HAP-1 (cell line): ENCODE measurements at regions not wholly inside any gene's neighbourhood (a gene's known extent, or its start where the extent isn't known, plus 50 kb on each side); places are given as distances from the start of the nearest gene placed in this dataset.

Source experiments
- DNase-seq, 2 experiments: peaks; one replicate each; pipeline ENCODE4 v3.0.0-alpha.2; 2016 to 2020; ENCODE audit warnings: low spot score in 2 of 2
- H3K27me3 ChIP-seq: fragments of 250-450 bp; sonication (Bioruptor Pico); 2 replicates; pipeline ENCODE4 v1.5.1; 2020; ENCODE audit warnings: low read depth, mild to moderate bottlenecking, moderate library complexity
- H3K36me3 ChIP-seq: fragments of 250-450 bp; sonication (Bioruptor Pico); replicated peaks from 2 replicates; pipeline ENCODE4 v1.5.1; 2020; ENCODE audit warnings: mild to moderate bottlenecking
- H3K4me1 ChIP-seq: fragments of 250-450 bp; sonication (Bioruptor Pico); 2 replicates; pipeline ENCODE4 v1.5.1; 2020; ENCODE audit warnings: mild to moderate bottlenecking
- H3K4me3 ChIP-seq: fragments of 250-450 bp; sonication (Bioruptor Pico); 2 replicates; pipeline ENCODE4 v1.5.1; 2020; ENCODE audit warnings: mild to moderate bottlenecking, moderate library complexity
- H3K9me3 ChIP-seq: fragments of 250-450 bp; sonication (Bioruptor Pico); 2 replicates; pipeline ENCODE4 v1.5.1; 2020; ENCODE audit warnings: mild to moderate bottlenecking, moderate library complexity
- in situ Hi-C: fragments of 300-500 bp; cut with MboI; formaldehyde crosslinking; loops from 3 replicates; pipeline ENCODE4 v1.14.3; 2020; ENCODE audit warnings: low sequenced_read_pairs, inconsistent platforms, mixed read lengths

DNA sequence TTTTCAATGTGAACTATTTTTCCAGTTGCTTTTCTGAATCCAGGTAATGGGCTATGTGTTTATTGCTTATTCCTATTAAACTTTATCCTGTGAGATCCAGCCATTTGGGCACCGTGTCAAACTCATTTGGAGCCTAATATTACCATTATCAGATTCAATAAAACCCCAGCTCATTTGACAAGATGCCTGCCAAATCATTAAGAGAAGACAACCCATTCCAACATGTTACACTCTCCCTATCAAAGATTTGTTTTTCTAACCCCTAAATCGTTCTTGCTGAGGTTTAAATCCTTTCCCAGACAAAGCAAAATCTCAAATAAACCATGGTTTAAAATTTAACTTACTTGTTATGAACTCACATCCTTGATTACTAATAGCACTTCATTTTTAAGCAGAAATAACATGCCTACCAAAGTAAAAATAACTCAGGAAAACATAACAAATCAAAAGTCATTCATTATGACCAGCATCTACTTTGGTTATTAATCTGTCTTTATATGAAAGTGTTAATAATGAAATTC is 130.0 kb upstream of the TCF21 start:
- no peak for DNase-seq
- Histone ChIP-seq H3K4me1 (no peaks in the 10 kb centered on the region), H3K36me3 (no peaks in the 10 kb centered on the region), H3K4me3 (no peak overlapping the region), H3K9me3 (no peaks in the 10 kb centered on the region), H3K27me3 (peaks cover 16% of the 10 kb centered on the region)
- in situ Hi-C loops: no loop called here

DNA sequence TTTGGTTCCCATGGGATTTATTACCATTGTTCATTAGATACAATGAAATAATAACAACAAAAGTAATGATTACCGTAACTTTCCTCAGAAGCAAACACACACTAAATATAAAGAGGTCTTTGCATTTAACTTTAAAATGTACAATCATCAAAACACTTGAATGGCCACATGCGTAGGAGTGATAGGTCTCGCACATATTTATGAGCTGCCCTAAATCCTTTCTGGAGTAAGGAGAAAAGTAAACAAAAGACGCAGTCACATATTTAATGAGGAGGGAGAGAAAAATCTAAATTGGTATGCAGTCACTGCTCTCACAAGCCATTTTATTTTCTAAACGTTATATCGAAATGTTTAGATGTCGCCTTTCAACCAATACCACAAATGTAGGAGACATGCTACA is 129.4 kb upstream of the TCF21 start:
- Histone ChIP-seq H3K9me3 (no peaks in the 10 kb centered on the region), H3K27me3 (peaks cover 16% of the 10 kb centered on the region), H3K4me3 (no peak overlapping the region), H3K4me1 (no peaks in the 10 kb centered on the region), H3K36me3 (no peaks in the 10 kb centered on the region)
- in situ Hi-C loops: no loop called here
- DNase-seq: peak; percentile 9 to 26

GRCh38 chr6:133761706-133762105 is 127.2 kb upstream of the TCF21 start:
- in situ Hi-C loops: no loop called here
- H3K4me3 ChIP-seq: no peak overlapping the region
- H3K27me3 ChIP-seq: peaks cover 14% of the 10 kb centered on the region
- H3K4me1 ChIP-seq: no peaks in the 10 kb centered on the region
- H3K9me3 ChIP-seq: no peaks in the 10 kb centered on the region
- DNase-seq: no peak
- no peaks in the 10 kb centered on the region for H3K36me3 ChIP-seq

DNA sequence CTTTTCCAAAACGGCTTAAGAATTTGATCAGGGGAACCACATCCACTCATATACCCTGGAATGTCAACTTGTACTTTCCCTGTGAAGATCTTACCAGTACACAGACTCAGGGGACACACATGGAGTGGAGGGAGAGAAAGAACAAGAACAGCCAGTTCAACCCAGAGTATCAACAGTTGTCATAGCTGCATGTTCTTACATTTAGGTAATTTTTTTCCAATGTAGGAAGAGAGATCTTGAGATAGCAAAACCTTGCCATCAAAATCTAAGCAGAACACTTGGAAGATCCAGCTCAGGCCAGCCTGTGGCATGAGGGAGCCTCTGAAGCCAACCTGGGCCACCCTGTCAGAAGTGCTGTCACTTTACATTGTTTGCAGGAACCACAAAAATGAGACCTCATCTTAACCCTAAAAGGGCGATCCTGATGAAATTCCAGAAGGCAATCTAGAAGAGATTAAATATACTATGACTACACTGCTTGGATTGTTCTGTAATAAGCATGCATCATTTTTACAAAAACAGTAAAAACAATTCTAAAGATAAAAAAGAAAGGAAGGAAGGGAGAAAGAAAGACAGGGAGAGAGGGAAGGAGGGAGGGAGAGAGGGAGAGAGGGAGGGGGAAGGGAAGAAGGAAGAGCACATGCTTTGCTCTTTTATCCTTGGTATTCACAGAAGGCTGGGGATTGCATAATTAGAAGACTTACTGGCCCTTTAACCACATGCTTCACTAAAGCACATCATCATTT is 124.7 kb upstream of the TCF21 start:
- no peaks in the 10 kb centered on the region for H3K9me3 ChIP-seq
- in situ Hi-C loops: no loop called here
- no peaks in the 10 kb centered on the region for H3K4me1 ChIP-seq
- no peaks in the 10 kb centered on the region for H3K36me3 ChIP-seq
- H3K4me3 ChIP-seq: no peak overlapping the region
- H3K27me3 ChIP-seq: peaks cover 14% of the 10 kb centered on the region
- no peak for DNase-seq

GRCh38 chr6:133764754-133765208 is 124.1 kb upstream of the TCF21 start:
- H3K4me1 ChIP-seq: no peaks in the 10 kb centered on the region
- no peaks in the 10 kb centered on the region for H3K36me3 ChIP-seq
- no peak overlapping the region for H3K4me3 ChIP-seq
- peaks cover 12% of the 10 kb centered on the region for H3K27me3 ChIP-seq
- no peaks in the 10 kb centered on the region for H3K9me3 ChIP-seq
- DNase-seq: no peak
- in situ Hi-C loops: no loop called here

DNA sequence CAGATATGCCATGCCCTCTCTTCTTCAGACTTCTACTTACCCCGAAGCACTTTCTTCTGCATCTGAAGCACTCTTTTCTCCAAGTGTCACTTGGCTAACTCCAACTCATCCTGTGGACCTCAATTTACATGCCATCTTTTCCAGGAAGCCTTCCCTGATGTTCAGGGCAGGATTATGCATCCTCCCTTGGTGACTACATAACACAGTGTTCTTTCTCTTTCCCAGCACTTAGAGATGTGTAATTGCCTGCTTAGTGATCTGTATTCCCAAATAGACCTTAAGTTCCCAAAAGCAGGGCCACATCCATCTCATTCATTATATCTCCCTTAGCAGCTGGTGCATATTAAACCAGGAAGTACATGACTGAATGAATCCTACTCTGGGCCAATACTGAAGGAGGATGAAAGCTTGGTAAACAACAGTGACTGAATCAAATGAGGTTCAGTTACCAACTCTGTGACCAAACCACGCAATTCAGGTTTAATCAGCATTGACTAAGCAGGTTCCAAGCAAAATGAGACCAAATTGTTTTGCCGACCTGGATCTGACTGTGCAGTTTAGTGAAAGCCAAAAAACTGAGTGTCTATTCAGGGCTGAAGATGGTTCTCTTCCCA is 121.4 kb upstream of the TCF21 start:
- Histone ChIP-seq H3K36me3 (no peaks in the 10 kb centered on the region), H3K4me3 (no peak overlapping the region), H3K27me3 (peaks cover 8% of the 10 kb centered on the region), H3K4me1 (no peaks in the 10 kb centered on the region), H3K9me3 (no peaks in the 10 kb centered on the region)
- in situ Hi-C loops: no loop called here
- DNase-seq: no peak

DNA sequence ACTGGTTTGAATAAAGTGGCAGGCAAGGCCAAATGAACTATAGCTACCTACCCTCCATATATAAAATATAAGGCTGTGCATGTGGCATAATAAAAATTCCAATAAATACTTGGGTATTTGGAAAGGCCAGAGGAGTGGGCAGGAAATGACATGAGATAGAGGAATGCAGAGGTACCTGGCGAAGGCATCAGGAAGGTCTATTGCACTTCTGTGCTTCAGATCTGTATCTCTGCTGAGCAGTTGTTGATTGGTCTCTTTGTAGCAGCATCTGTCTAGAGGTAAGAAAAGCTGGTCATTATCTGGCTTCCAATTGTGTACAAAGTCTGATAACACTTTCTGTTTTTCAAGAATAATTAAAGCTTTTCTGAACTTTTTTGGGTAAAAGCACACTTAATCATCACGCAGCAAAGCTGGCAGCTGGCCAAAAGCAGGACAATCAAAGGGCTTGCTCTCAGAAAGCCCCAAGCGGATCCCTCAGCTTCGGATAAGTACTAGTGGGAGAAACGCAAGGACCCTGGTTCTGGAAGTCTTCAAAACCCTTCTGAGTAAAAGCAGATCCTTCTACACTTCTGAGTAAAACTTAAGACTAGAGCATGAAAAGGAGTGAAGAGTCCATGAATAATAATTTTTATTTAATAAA is 120.1 kb upstream of the TCF21 start:
- DNase-seq: peak in 1 of 2 experiments; percentile 12
- no peaks in the 10 kb centered on the region for H3K36me3 ChIP-seq
- in situ Hi-C loops: no loop called here

GRCh38 chr6:133769463-133769862 is 119.5 kb upstream of the TCF21 start:
- Histone ChIP-seq H3K4me1 (no peaks in the 10 kb centered on the region), H3K4me3 (no peak overlapping the region), H3K27me3 (no peaks in the 10 kb centered on the region), H3K36me3 (no peaks in the 10 kb centered on the region), H3K9me3 (no peaks in the 10 kb centered on the region)
- no peak for DNase-seq
- in situ Hi-C loops: no loop called here

More for the DNA sequence above, 120.1 kb upstream of the TCF21 start:
- no peaks in the 10 kb centered on the region; the same call in 1 of the 2 replicates for H3K27me3 ChIP-seq
- H3K4me3 ChIP-seq: no peak overlapping the region
- no peaks in the 10 kb centered on the region for H3K9me3 ChIP-seq
- no peaks in the 10 kb centered on the region for H3K4me1 ChIP-seq

DNA sequence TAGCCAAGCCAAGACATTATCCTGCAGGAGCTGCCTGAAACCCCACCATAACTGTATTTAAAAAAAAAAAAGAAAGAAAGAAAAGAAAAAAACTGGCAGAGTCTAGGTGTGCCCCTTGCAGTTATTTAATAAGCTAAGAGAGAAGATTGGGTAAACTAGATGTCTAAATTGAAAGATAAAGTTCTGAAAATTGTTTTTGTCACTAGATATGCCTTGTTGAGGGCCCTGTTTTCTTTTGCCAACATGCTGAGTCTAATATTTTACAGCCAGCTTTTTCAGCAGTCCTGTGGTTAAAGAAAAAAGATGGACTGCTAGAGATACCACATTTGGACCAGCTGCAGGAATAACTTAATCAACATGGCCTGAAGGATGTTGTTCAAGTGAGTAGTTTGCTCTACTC is 116.3 kb upstream of the TCF21 start:
- no peaks in the 10 kb centered on the region for H3K4me1 ChIP-seq
- no peak overlapping the region for H3K4me3 ChIP-seq
- peaks cover 5% of the 10 kb centered on the region; the same call in 1 of the 2 replicates for H3K27me3 ChIP-seq
- no peaks in the 10 kb centered on the region for H3K9me3 ChIP-seq
- in situ Hi-C loops: no loop called here
- DNase-seq: no peak
- H3K36me3 ChIP-seq: no peaks in the 10 kb centered on the region

DNA sequence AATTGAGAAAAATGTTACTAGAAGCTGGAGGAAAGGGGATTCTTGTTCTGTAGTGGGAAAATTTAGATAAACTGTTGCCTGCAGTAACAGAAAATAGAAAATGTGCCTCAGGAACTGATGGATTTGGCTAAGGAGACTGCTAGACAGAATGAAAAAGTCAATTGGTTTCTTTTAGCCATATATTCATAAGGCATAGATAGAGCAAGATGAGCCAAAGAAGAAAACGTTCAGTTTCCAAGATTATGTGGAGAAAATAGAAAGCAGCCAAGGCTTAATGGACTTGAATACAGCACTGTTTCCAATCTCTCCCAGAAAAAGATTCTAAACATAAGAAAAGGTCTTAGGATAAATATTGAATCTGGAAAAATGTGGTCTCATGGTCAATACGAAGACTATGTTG is 115.1 kb upstream of the TCF21 start:
- Histone ChIP-seq H3K4me1 (no peaks in the 10 kb centered on the region), H3K4me3 (no peak overlapping the region), H3K36me3 (no peaks in the 10 kb centered on the region), H3K9me3 (no peaks in the 10 kb centered on the region), H3K27me3 (peaks cover 5% of the 10 kb centered on the region; the same call in 1 of the 2 replicates)
- no peak for DNase-seq
- in situ Hi-C loops: no loop called here

GRCh38 chr6:133774356-133774755 is 114.6 kb upstream of the TCF21 start:
- DNase-seq: no peak
- in situ Hi-C loops: no loop called here
- H3K36me3 ChIP-seq: no peaks in the 10 kb centered on the region
- H3K4me3 ChIP-seq: no peak overlapping the region
- H3K4me1 ChIP-seq: no peaks in the 10 kb centered on the region
- H3K9me3 ChIP-seq: no peaks in the 10 kb centered on the region
- H3K27me3 ChIP-seq: peaks cover 5% of the 10 kb centered on the region

GRCh38 chr6:133778414-133779130 is 110.3 kb upstream of the TCF21 start:
- in situ Hi-C loops: no loop called here
- Histone ChIP-seq H3K4me3 (no peak overlapping the region), H3K36me3 (no peaks in the 10 kb centered on the region), H3K9me3 (no peaks in the 10 kb centered on the region), H3K4me1 (no peaks in the 10 kb centered on the region), H3K27me3 (peaks cover 7% of the 10 kb centered on the region)
- no peak for DNase-seq

DNA sequence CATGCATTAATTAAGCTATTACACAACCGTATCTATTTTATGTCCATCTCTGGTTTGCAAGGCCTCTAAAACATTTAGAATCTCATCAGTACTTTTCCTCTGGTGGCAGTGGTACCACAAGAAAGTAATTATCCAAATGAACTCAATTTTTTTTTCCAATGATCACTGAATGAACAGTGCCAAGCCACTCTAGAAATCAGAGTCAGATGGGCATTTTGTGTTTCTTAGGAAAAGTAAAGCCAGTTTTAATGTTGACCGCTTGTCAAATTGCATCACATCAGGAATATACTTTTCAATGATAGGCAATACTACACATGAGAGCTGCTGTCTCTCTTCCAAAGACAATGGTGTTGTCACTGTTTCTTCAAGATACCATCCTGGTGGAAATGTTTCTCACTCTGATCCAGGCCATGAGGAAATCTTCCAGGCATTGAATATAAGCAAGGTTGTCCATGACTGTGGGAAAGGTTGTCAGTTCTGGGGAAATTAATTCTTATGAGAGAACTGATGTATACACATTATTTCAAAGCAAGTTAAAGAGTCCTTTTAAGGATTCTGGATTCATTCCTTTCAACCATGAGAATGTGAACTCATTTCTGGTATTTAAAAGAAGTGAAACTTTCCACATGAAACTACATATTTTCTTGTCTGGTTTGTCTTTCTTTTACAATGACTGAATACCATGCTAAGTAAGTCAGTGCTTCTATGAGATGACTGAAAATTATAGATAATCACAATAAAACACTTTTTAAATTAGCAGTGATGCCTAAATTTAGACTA is 108.8 kb upstream of the TCF21 start:
- Histone ChIP-seq H3K27me3 (peaks cover 13% of the 10 kb centered on the region), H3K4me1 (no peaks in the 10 kb centered on the region), H3K4me3 (no peak overlapping the region), H3K36me3 (no peaks in the 10 kb centered on the region), H3K9me3 (no peaks in the 10 kb centered on the region)
- in situ Hi-C loops: no loop called here
- DNase-seq: no peak
